HCT116 (cell line): ENCODE measurements at regions not wholly inside any gene's neighbourhood (a gene's known extent, or its start where the extent isn't known, plus 50 kb on each side); places are given as distances from the start of the nearest gene placed in this dataset.

Experiments used
- ATAC-seq: fragments of 200-7000 bp; cut with Tn5 transposase; 2 replicates; pipeline ENCODE4 v1.9.1; 2020; ENCODE audit warnings: mild to moderate bottlenecking, moderate library complexity
- BruUV-seq: library from RNA; stranded (reverse); fragments of 400-500 nt; replicated peaks from 2 replicates; lab custom pipeline; 2021; lab: Mats Ljungman, UMichigan
- CTCF ChIA-PET: fragments of 300-600 bp; sonication (Branson Sonifier 250); formaldehyde crosslinking; loops from one replicate; lab custom pipeline; 2021; ENCODE audit warnings: antibody characterized with exemption; lab: Charles Lee
- POLR2A ChIA-PET: fragments of 300-600, 350-600 bp; sonication (Branson Sonifier 250); formaldehyde crosslinking; loops from one replicate; lab custom pipeline; 2021; ENCODE audit warnings: antibody characterized with exemption; lab: Charles Lee
- RAD21 ChIA-PET, 2 experiments: fragments of 300-600 bp; sonication (Branson Sonifier 250); formaldehyde crosslinking; loops; one replicate each; lab custom pipeline; 2023; ENCODE audit warnings: low total read pairs in 2 of 2; ENCODE audit not compliant: uncharacterized antibody in 2 of 2, unreplicated experiment in 2 of 2, low non-redundant PET in 1 of 2; lab: Charles Lee
- DNase-seq: peaks from one replicate; pipeline ENCODE4 v3.0.0-alpha.2; 2010; ENCODE audit warnings: low read depth, low spot score
- H2AFZ ChIP-seq: fragments of 200-600 bp; shearing (Covaris generic), sonication (generic); 2 replicates; pipeline ENCODE4 v1.6.1; 2017; ENCODE audit warnings: low read depth, mixed run types, mixed read lengths, antibody characterized with exemption, low read length; ENCODE audit not compliant: poor library complexity, severe bottlenecking
- H3K27ac ChIP-seq: 2 replicates; pipeline ENCODE4 v1.5.1; 2012; ENCODE audit warnings: low read depth, low read length
- H3K27me3 ChIP-seq: fragments of 200-600 bp; sonication (generic); 2 replicates; pipeline ENCODE4 v1.6.1; 2016; ENCODE audit warnings: mixed run types, low read length, mixed read lengths; ENCODE audit not compliant: insufficient read depth
- H3K36me3 ChIP-seq, 2 experiments: fragments of 200-500 bp in 1 of 2; fragments of 200-600 bp in 1 of 2; sonication (Bioruptor generic) in 1 of 2; sonication (generic) in 1 of 2; 2 replicates each; pipeline versions ENCODE4 v1.5.1 to v1.6.1; 2014 to 2016; ENCODE audit warnings: low read length in 2 of 2, inconsistent platforms in 1 of 2, mixed read lengths in 1 of 2, mixed run types in 1 of 2; ENCODE audit not compliant: insufficient read depth in 2 of 2, control insufficient read depth in 1 of 2
- H3K4me1 ChIP-seq, 2 experiments: fragments of 200-600 bp in 1 of 2; sonication (generic) in 1 of 2; 2 replicates each; pipeline versions ENCODE4 v1.5.1 to v1.6.1; 2012 to 2017; ENCODE audit warnings: low read length in 2 of 2, inconsistent platforms in 1 of 2, mild to moderate bottlenecking in 1 of 2, mixed read lengths in 1 of 2, mixed run types in 1 of 2, moderate library complexity in 1 of 2; ENCODE audit not compliant: insufficient read depth in 2 of 2, control insufficient read depth in 1 of 2
- H3K4me2 ChIP-seq: fragments of 200-600 bp; sonication (generic); 2 replicates; pipeline ENCODE4 v1.6.1; 2017; ENCODE audit warnings: mixed run types, low read length, mixed read lengths
- H3K4me3 ChIP-seq, 2 experiments: fragments of 200-600 bp in 1 of 2; sonication (generic) in 1 of 2; replicated peaks in 1 of 2; 2 replicates each; pipeline ENCODE4 v1.5.1; 2011 to 2016; ENCODE audit warnings: low read length in 2 of 2, control low read depth in 1 of 2, low read depth in 1 of 2, mild to moderate bottlenecking in 1 of 2, mixed read lengths in 1 of 2, mixed run types in 1 of 2
- H3K79me2 ChIP-seq: fragments of 200-600 bp; sonication (generic); 2 replicates; pipeline ENCODE4 v1.6.1; 2017; ENCODE audit warnings: mild to moderate bottlenecking, mixed run types, low read length, moderate library complexity, mixed read lengths; ENCODE audit not compliant: insufficient read depth
- H3K9ac ChIP-seq: fragments of 200-600 bp; sonication (generic); 2 replicates; pipeline ENCODE4 v1.6.1; 2016; ENCODE audit warnings: low read length, mixed read lengths
- H3K9me2 ChIP-seq: fragments of 200-600 bp; sonication (generic), shearing (Covaris generic); 2 replicates; pipeline ENCODE4 v1.6.1; 2017; ENCODE audit warnings: mixed run types, mild to moderate bottlenecking, moderate library complexity; ENCODE audit not compliant: insufficient read depth
- H3K9me3 ChIP-seq, 2 experiments: fragments of 200-500 bp in 1 of 2; fragments of 200-600 bp in 1 of 2; sonication (Bioruptor generic) in 1 of 2; sonication (generic) in 1 of 2; 2 replicates each; pipeline ENCODE4 v1.6.1; 2014 to 2017; ENCODE audit warnings: low read length in 2 of 2, mixed read lengths in 2 of 2, inconsistent platforms in 1 of 2, low read depth in 1 of 2, mild to moderate bottlenecking in 1 of 2, mixed run types in 1 of 2, moderate library complexity in 1 of 2; ENCODE audit not compliant: control insufficient read depth in 1 of 2, insufficient read depth in 1 of 2
- H4K20me1 ChIP-seq: fragments of 200-600 bp; sonication (generic), shearing (Covaris generic); 2 replicates; pipeline ENCODE4 v1.6.1; 2017; ENCODE audit warnings: mixed run types, mild to moderate bottlenecking, moderate library complexity; ENCODE audit not compliant: insufficient read depth
- CBX3 ChIP-seq: IDR thresholded peaks from 2 replicates; pipeline ENCODE4 v1.6.1; 2012; ENCODE audit warnings: low read depth
- CEBPB ChIP-seq: IDR thresholded peaks from 2 replicates; pipeline ENCODE4 v1.6.1; 2012; ENCODE audit warnings: low read depth
- CTCF ChIP-seq, 3 experiments: fragments of 200-600 bp in 1 of 3; sonication (generic) in 1 of 3; IDR thresholded peaks in 2 of 3; conservative IDR thresholded peaks in 1 of 3; 2 replicates each; pipeline ENCODE4 v1.5.1; 2012 to 2017; ENCODE audit warnings: low read depth in 2 of 3, low read length in 2 of 3, antibody characterized with exemption in 1 of 3, borderline replicate concordance in 1 of 3, control low read depth in 1 of 3, mild to moderate bottlenecking in 1 of 3, mixed read lengths in 1 of 3, mixed run types in 1 of 3, moderate library complexity in 1 of 3; ENCODE audit not compliant: insufficient read depth in 1 of 3
- EGR1 ChIP-seq: IDR thresholded peaks from 2 replicates; pipeline ENCODE4 v1.6.1; 2012; ENCODE audit warnings: low read depth
- ELF1 ChIP-seq: IDR thresholded peaks from 2 replicates; pipeline ENCODE4 v1.6.1; 2012; ENCODE audit warnings: low read depth, borderline replicate concordance
- EZH2phosphoT487 ChIP-seq: fragments of 200-600 bp; IDR thresholded peaks from 2 replicates; pipeline ENCODE4 v1.6.1; 2018; ENCODE audit warnings: antibody characterized with exemption, borderline replicate concordance
- FOSL1 ChIP-seq: IDR thresholded peaks from 2 replicates; pipeline ENCODE4 v1.6.1; 2012; ENCODE audit warnings: low read depth
- JUND ChIP-seq: IDR thresholded peaks from 2 replicates; pipeline ENCODE4 v1.6.1; 2012
- POLR2A ChIP-seq: IDR thresholded peaks from 2 replicates; pipeline ENCODE4 v1.7.0; 2011; ENCODE audit warnings: borderline replicate concordance; ENCODE audit not compliant: insufficient read depth, insufficient read length; ENCODE audit errors: extremely low read depth
- POLR2AphosphoS5 ChIP-seq: IDR thresholded peaks from 2 replicates; pipeline ENCODE4 v1.6.1; 2011; ENCODE audit warnings: mild to moderate bottlenecking, low read depth, low read length, moderate library complexity
- RAD21 ChIP-seq: IDR thresholded peaks from 2 replicates; pipeline ENCODE4 v1.6.1; 2012; ENCODE audit warnings: low read depth, mild to moderate bottlenecking
- SIN3A ChIP-seq: IDR thresholded peaks from 2 replicates; pipeline ENCODE4 v1.6.1; 2012; ENCODE audit warnings: low read depth
- SRF ChIP-seq: IDR thresholded peaks from 2 replicates; pipeline ENCODE4 v1.6.1; 2012; ENCODE audit warnings: low read depth
- TCF7L2 ChIP-seq: IDR thresholded peaks from 2 replicates; pipeline ENCODE4 v1.7.0; 2011; ENCODE audit warnings: borderline replicate concordance, inconsistent platforms; ENCODE audit not compliant: insufficient read depth, insufficient read length; ENCODE audit errors: extremely low read depth
- YY1 ChIP-seq: IDR thresholded peaks from 2 replicates; pipeline ENCODE4 v1.6.1; 2011; ENCODE audit warnings: low read length, low read depth, moderate library complexity, mild to moderate bottlenecking; ENCODE audit not compliant: insufficient replicate concordance; ENCODE audit errors: extremely low read depth
- ZBTB33 ChIP-seq: IDR thresholded peaks from 2 replicates; pipeline ENCODE4 v1.6.1; 2011; ENCODE audit warnings: mild to moderate bottlenecking, low read length, moderate library complexity; ENCODE audit not compliant: insufficient replicate concordance; ENCODE audit errors: extremely low read depth
- ZFX ChIP-seq: fragments of 450-650 bp; IDR thresholded peaks from 2 replicates; pipeline ENCODE4 v1.6.1; 2017
- ZNF274 ChIP-seq: fragments of 200-500 bp; sonication (Bioruptor generic); IDR thresholded peaks from 2 replicates; pipeline ENCODE4 v1.6.1; 2014; ENCODE audit warnings: mild to moderate bottlenecking, low read depth, low read length, inconsistent platforms
- intact Hi-C: fragments of 100-400 bp; cut with micrococcal nuclease; formaldehyde crosslinking; loops from 2 replicates; pipeline ENCODE4 v1.10.0; 2022
- TF ChIP-seq, protein P1 (sequence below): IDR thresholded peaks from 2 replicates; pipeline ENCODE4 v1.6.1; 2012

GRCh38 chr10:80760914-80761371 lies 223.2 kb downstream of the SH2D4B start:
- Histone ChIP-seq H3K36me3 (no peaks in the 10 kb centered on the region), H3K4me3 (no peak overlapping the region), H3K9me3 (no peaks in the 10 kb centered on the region), H2AFZ (no peak overlapping the region), H3K79me2 (no peaks in the 10 kb centered on the region), H3K9ac (no peak overlapping the region), H3K27ac (no peak overlapping the region), H3K27me3 (peaks cover 21% of the 10 kb centered on the region), H3K4me2 (no peak overlapping the region), H3K9me2 (no peaks in the 10 kb centered on the region), H4K20me1 (no peaks in the 10 kb centered on the region), H3K4me1 (no peaks in the 10 kb centered on the region)
- ChIA-PET RAD21 (no interaction called here), POLR2A (no interaction called here), CTCF (no interaction called here)
- BruUV-seq: no TSS peak
- DNase-seq: no peak
- intact Hi-C loops: no loop called here
- no peak for TF ChIP-seq POLR2A
- no peak for TF ChIP-seq RAD21
- TF ChIP-seq, protein P1, sequence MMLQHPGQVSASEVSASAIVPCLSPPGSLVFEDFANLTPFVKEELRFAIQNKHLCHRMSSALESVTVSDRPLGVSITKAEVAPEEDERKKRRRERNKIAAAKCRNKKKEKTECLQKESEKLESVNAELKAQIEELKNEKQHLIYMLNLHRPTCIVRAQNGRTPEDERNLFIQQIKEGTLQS: no peak
- no peak for TF ChIP-seq POLR2AphosphoS5
- no peak for TF ChIP-seq EZH2phosphoT487
- no peak for TF ChIP-seq JUND
- no peak for TF ChIP-seq ZBTB33
- no peak for TF ChIP-seq YY1
- TF ChIP-seq TCF7L2: no peak
- TF ChIP-seq SIN3A: no peak
- no peak for TF ChIP-seq ELF1
- TF ChIP-seq ZFX: no peak
- no peak for TF ChIP-seq ZNF274
- no peak for TF ChIP-seq CTCF (IDR thresholded peaks at IDR 0.05 in 2 of 3, conservative IDR thresholded peaks at IDR 0.05 in 1 of 3; ENCODE audit: borderline replicate concordance in 1 of 3, insufficient read depth in 1 of 3, low read depth in 2 of 3, low read length in 2 of 3)
- no peak for TF ChIP-seq SRF
- no peak for TF ChIP-seq CBX3
- no peak for TF ChIP-seq EGR1
- TF ChIP-seq FOSL1: no peak
- no peak for TF ChIP-seq CEBPB
- ATAC-seq: no peak
